DMS 273 (cell line): ENCODE measurements at regions not wholly inside any gene's neighbourhood (a gene's known extent, or its start where the extent isn't known, plus 50 kb on each side); places are given as distances from the start of the nearest gene placed in this dataset.
"Not testable (repeated sequence)": the region's sequence is repeated elsewhere in the genome, so short reads cannot be mapped to it uniquely, and the experiment has no call there.

Experiments used
- DNase-seq: peaks from one replicate; lab custom pipeline; 2025; ENCODE audit not compliant: unreplicated experiment; lab: John Stamatoyannopoulos, UW

DNA sequence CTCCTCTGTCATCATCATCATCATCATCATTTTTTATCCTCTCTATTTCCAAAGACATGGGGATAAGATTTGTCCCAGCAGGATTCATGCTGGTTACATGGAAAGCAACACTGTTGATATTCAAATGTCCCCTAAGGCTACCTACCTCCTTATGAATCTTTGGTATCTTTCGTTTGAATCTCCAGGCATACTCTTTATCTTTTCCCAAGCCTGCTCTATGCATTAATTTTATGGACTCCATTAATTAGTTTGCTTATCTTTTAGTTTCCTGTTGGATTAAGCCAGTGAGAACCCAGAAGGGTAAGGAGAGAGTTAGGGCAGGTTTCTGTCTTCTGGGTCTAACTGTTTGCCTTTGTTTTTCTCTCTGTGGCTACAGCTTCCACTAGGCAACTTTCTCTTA, 129.6 kb upstream of the GOT2 start:
- DNase-seq: no peak

DNA sequence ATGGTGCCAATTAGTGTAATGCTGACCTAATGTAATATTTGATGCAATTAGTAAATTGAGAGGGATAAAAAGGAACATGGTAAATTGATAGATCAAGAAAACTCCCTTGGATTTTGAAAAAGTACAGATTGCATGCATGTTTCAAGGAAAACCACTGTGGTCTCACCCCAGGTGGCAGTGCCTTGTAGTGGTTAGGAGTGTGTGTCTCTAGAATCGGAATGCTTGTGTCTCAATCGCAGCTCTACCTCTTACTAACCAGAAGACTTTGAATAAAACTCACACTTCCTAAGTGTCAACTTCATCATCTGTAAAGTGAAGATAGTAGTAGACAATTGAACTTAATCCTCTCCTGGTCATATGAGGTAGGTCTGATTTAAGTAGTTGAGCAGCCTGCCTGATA, 128.9 kb upstream of the GOT2 start:
- no peak for DNase-seq

DNA sequence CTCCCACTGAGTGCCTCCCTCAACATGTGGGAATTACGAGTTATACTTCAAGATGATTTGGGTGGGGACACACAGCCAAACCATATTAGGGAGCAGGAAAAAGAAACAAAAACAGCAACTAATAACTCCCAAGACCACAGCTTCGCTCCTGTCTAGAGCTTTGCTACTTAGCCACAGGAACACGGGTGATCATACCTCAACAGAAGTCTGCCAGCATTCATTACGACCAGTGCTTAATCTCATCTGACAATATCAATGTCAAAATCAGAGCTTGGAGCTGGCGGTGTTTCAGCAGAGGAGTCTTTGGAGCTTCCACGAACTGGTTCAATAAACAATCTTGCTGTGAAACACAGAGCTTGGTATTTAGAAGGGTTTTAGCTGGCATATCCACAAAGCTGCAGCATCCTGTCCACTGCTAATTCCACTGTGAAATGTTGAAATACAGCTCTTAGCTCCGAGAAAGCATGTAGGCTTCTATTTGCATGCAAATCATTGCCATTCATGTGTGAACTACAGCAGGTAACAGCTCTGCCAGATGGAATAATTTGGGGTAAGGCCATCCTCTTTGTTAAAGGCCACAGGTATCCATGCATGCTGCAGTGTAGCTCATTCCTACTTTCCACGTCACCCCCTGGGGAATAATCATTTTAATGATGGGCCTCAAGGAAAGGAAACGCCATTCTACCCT, 128.4 kb upstream of the GOT2 start:
- no peak for DNase-seq

DNA sequence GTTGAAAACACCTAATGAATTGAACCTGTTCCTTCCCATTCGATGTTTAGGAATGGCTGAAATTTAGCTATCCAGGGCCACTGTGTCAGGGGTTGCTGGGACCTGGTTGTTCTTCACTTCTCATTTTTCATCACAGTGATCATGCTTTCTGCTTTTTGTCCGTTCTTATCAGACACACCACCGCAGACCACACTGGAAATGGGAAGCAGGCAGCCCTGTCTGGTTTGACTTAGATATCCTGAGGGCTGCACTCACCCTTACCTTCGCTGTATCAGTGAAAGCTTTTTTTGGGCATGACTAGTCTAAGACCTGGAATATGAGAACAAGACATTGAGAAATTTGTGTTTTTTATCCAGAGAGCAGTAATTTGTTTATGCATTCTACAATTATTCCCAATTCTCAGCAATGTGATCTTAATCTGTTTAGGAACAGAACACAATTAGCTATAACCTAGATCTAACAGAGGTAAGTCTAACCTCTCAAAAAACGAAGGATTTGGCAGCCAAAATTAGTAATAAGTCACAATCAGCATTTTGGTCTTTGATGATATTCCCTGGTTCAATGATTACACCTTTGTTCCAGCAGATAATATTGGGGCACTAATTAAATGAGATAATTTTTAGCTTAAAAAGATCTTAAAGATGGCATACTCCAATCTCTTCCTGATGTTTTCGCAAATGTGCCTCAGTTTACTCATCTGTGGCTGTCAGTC, 126.0 kb upstream of the GOT2 start:
- no peak for DNase-seq

- not testable (repeated sequence) for DNase-seq
These were observed 124.5 kb upstream of the GOT2 start for GRCh38 chr16:58858577-58858976.

DNA sequence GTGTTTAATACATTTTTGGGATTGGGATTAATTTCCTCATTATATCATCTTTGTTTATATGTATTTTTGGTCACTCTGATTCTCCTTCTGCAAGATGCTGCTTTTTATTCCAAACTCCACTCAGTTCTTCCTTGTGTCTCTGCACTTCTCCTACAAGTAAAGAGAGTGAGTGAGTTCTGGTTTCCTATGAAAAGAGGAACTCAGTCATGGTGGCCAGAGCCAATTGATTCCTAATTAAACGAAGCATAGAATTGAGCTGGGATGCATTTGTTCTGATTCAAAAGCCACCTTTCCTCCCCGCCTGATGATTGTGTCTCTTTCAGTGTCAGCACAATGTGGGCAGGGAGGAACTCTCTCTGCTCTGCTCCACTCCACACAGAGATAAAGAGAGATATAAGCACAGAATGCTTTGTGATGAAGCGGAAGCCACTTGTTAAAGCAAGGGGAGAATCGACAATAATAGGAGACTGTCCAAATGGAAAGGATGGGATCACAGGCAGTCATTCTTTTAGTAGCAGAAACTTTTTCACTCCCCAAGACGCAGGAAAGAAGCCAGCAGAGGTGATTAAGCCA, 121.3 kb upstream of the GOT2 start:
- no peak for DNase-seq

GRCh38 chr16:58853854-58854791, 120.0 kb upstream of the GOT2 start:
- peak; percentile 60 for DNase-seq

DNA sequence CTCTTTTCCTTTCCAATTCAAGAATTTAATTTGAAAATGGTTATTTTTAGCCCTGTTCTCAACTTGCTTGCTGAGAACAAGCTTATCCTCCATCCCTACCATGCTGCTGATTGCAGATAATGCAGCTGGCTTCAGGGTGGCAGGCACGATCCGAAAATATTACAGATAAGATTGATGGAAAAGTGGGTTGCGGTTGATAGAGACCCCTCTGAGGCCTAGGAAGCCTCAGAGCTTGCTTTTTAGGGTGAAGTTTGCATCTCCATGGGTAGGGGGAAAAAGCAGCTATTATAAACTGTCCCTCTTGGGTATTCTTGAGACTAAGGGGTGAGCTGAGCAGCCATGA, 116.5 kb upstream of the GOT2 start:
- DNase-seq: no peak

- no peak for DNase-seq
These were observed 116.0 kb upstream of the GOT2 start for GRCh38 chr16:58850019-58850677.

DNA sequence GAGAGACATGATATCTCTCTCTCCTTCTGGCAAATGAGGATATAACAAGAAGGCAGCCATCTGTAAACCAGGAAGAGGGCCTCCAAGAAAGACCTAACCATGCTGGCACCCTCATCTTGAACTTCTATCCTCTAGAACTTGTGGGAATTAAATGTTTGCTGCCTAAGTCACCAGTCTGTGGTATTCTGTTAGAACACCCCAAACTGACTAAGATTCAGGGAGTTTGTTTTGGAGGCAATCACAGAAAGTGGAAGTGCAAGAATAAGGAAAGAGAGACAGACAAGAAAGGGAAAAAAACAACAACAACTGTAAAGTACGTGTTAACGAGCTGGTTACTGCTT, 114.5 kb upstream of the GOT2 start:
- DNase-seq: no peak

- DNase-seq: no peak
These were observed 114.0 kb upstream of the GOT2 start for GRCh38 chr16:58847902-58848661.

GRCh38 chr16:58846226-58846625, 112.1 kb upstream of the GOT2 start:
- not testable (repeated sequence) for DNase-seq

- DNase-seq: peak; percentile 53
These were observed 109.6 kb upstream of the GOT2 start for GRCh38 chr16:58843675-58844074.

DNA sequence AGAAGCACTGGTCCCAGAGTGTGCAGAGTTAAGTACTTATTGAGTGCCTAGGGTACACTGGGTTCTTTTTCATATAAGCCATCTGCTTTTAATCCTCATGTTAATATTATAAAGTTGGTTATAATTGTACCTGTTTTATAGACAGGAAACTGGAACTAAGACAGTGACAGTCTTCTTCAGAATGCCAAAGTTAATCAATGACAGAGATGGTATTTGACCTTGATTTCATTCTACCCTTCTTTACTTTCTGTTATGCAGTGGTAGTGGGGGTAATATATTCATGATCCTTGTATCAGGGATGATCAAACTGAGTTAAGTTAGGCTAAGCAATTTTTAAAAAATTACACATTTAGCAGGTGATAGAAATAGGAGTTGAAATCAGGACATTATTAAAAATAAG, 108.6 kb upstream of the GOT2 start:
- DNase-seq: no peak

GRCh38 chr16:58842156-58842555, 108.0 kb upstream of the GOT2 start:
- DNase-seq: no peak

DNA sequence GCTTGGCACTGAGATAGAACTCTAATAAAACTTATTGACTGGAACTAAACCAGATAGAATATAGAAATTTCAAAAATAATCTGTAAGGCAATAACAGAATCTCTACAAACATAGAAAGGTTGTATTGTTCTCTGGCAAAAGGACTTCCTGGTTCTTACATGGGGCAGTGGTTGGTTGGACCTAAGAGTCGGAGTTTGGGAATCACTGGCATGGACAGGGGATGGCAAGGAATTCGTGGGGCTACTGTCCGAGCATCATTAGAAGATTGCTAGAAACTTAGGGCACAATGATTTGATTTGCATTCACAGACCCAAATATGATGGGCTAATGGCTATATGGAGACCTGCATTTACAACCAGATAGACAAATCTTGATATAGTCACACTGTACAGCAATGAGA, 103.8 kb upstream of the GOT2 start:
- DNase-seq: no peak

DNA sequence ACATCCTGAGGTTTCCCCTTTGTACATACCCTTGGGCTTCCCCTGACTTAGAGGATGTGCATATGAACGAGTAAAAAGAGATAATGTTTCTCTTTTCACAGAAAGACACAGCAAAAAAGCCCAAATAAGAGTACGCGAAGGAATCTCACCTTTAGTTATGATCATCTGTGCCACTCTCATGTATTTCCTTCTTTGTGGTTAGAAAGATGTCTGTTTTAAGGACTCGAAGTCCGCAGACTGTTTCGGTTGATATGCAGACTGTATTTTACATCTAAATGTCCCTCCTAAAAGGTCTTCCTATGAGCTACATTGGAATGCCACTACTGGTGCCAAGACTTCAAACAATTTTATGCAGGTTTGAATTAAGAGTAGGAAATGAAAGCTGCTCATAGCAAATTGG, 102.3 kb upstream of the GOT2 start:
- no peak for DNase-seq

DNA sequence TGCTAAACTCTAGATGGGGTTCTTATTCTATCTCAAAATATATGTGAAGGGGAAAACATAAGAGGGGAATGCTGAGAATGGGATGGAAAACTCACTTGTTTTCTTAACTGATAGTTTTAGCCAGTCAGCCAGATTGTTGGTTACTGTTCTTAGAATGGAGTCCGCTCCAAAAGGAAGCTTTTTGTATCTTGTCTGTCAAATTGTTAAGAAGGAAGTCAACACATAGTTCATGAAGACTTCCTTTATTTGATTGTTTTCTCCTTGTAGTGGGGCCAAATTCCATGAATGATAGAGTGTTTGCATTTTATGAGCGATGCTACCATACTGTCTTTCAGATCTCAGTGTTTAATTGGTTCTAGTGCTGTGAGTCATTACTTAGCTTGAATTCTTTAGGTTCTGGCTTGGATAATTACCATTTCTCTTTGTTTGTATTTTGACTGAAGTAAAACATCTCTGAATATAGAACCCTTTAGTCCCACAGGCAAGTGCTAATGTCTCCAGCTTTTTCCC, 98.3 kb upstream of the GOT2 start:
- DNase-seq: no peak

DNA sequence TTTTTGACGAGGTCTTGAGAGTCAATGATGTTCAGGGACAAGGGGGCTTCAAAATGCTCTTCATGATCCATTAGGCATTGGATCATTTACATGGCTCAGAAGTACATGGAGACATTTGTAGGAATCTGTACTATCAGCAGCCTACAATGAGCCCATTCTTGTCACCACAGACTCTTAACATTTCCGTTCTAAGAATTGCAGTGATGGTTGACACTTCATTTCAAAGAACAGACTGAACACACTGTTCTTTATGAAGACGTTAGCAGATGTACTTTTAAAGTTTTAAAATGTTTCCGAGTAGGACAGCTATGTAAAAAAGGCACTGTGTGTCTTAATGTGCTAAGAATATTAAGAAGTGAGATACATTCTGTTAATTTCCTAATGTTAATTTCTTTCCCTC, 97.3 kb upstream of the GOT2 start:
- no peak for DNase-seq

DNA sequence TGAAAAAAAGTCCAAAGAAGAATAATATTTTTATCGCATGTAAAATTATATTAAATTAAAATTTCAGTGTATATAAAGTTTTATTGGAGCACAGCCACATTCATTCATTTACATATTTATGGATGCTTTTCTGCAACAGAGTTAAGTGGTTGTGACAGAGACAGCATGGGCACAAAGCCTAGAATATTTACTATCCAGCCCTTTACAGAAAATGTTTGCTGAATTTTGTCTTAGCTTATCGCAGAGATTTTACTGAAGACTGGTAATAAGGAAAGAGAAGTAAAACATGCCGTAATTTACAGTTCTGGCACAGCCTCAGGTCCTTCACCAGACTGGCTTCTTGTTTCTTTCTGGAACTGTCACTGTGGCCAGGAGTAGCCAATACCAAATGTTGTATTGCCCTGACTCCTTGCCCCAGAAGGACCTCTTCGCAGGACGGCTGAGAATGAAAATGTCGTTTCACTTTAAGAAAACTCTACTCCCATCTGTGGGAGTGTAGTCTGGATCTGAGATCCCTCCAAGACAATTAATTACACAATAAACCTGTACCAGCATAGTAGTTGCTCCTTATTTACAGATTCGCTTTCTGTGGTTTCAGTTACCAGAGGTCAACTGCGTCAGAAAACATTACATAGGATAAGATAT, 94.9 kb upstream of the GOT2 start:
- no peak for DNase-seq
